ENCODE measurements at regions not wholly inside any gene's neighbourhood (a gene's known extent, or its start where the extent isn't known, plus 50 kb on each side); places are given as distances from the start of the nearest gene placed in this dataset.
A peak's percentile ranks its signal among the peaks of the same experiment; 100 is the strongest.
"Not testable (repeated sequence)": the region's sequence is repeated elsewhere in the genome, so short reads cannot be mapped to it uniquely, and the experiment has no call there.

DNA sequence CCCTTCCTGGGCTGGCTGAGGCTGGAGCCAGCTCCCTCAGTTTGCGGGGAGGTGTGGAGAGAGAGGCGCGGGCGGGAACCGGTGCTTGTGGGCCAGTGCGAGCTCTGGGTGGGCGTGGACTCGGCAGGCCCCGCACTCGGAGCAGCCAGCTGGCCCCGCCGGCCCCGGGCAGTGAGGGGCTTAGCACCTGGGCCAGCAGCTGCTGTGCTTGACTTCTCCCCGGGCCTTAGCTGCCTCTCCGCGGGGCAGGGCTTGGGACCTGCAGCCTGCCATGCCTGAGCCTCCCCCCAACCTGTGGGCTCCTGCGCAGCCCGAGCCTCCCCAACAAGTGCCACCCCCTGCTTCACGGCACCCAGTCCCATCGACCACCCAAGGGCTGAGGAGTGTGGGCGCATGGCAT is 81.6 kb upstream of the CCNG1 start:
- H3K9me3 ChIP-seq (ENCODE audit: control insufficient read depth, low read length); H3K27ac ChIP-seq (ENCODE audit: low read depth, low read length, severe bottlenecking); H3K36me3 ChIP-seq (ENCODE audit: control insufficient read depth, insufficient read depth, low read length); H3K4me3 ChIP-seq (ENCODE audit: extremely low read depth, insufficient read depth, low read length, poor library complexity, severe bottlenecking); H3K4me1 ChIP-seq (ENCODE audit: control insufficient read depth, insufficient read depth, low read length, poor library complexity, severe bottlenecking): not testable (repeated sequence)
- WGBS, 2 experiments (ENCODE audit: insufficient coverage in 2 of 2), result 92 to 93% methylated on average over 18 to 21 of the region's 21 CpGs

GRCh38 chr5:163357636-163358035 is 79.8 kb upstream of the CCNG1 start:
- no peaks in the 10 kb centered on the region for H3K4me1 ChIP-seq (ENCODE audit: control insufficient read depth, insufficient read depth, low read length, poor library complexity, severe bottlenecking)
- no peak overlapping the region for H3K4me3 ChIP-seq (ENCODE audit: extremely low read depth, insufficient read depth, low read length, poor library complexity, severe bottlenecking)
- WGBS, 2 experiments (ENCODE audit: insufficient coverage in 2 of 2), result 43 to 83% methylated on average over 1 to 2 of the region's 2 CpGs
- H3K36me3 ChIP-seq (ENCODE audit: control insufficient read depth, insufficient read depth, low read length), result no peaks in the 10 kb centered on the region
- no peaks in the 10 kb centered on the region for H3K9me3 ChIP-seq (ENCODE audit: control insufficient read depth, low read length)
- H3K27ac ChIP-seq (ENCODE audit: low read depth, low read length, severe bottlenecking), result no peak overlapping the region

GRCh38 chr5:163360656-163361055 is 76.7 kb upstream of the CCNG1 start:
- H3K4me1 ChIP-seq (ENCODE audit: control insufficient read depth, insufficient read depth, low read length, poor library complexity, severe bottlenecking), result no peaks in the 10 kb centered on the region
- WGBS, 2 experiments (ENCODE audit: insufficient coverage in 2 of 2), result 85% methylated on average over 3 of the region's 3 CpGs
- no peaks in the 10 kb centered on the region for H3K36me3 ChIP-seq (ENCODE audit: control insufficient read depth, insufficient read depth, low read length)

DNA sequence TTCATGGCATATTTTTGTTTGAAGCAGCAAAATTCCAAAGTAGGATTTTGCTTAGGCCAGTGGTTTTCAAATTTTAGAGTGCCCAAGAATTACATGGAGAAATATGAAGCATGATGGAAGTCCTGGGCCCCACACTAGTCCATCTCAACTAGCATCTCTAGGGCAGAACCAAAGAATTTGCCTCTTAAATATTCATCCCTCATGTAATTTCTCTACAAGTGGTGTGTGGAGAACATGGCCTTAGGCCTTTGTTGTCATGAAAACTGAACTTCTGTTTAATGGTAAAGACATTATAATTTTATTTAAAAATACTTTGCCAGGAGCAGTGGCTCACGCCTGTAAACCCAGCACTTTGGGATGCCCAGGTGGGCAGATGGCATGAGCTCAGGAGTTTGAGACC is 75.9 kb upstream of the CCNG1 start:
- 88% methylated on average over 1 of the region's 1 CpG; no CpG with 5 or more reads in 1 of the 2 experiments for WGBS, 2 experiments (ENCODE audit: insufficient coverage in 2 of 2)
- peaks cover 6% of the 10 kb centered on the region for H3K9me3 ChIP-seq (ENCODE audit: control insufficient read depth, low read length)
- no peak overlapping the region for H3K27ac ChIP-seq (ENCODE audit: low read depth, low read length, severe bottlenecking)

More at GRCh38 chr5:163360656-163361055, 76.7 kb upstream of the CCNG1 start:
- no peak overlapping the region for H3K4me3 ChIP-seq (ENCODE audit: extremely low read depth, insufficient read depth, low read length, poor library complexity, severe bottlenecking)
- peaks cover 6% of the 10 kb centered on the region for H3K9me3 ChIP-seq (ENCODE audit: control insufficient read depth, low read length)
- no peak overlapping the region for H3K27ac ChIP-seq (ENCODE audit: low read depth, low read length, severe bottlenecking)

DNA sequence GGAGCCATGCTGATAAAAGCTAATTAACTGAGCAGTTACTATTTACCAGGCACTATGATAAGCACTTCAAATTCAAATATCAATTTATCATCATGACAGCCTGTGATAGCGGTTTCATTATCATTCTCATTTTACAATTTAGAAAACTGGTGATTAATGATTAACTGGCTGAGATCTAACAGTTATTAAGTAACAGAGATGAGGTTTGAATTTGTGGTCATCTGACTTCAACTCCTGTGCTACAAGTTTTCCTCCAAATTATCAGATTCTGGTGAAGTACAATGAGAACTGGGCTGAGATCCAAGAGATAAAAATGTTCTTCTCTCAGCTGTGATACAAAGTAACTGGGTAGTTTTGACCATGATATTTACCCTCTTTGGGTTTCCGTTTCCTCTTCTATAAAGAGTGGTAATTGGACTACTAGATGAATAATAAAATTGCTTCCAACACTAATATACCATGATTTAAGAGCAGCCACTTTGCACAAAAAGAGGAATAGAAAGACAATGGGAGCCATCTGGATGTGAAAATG is 74.5 kb upstream of the CCNG1 start:
- no CpG with 5 or more reads among the region's 2 CpGs for WGBS, 2 experiments (ENCODE audit: insufficient coverage in 2 of 2)
- H3K4me1 ChIP-seq (ENCODE audit: control insufficient read depth, insufficient read depth, low read length, poor library complexity, severe bottlenecking), result no peaks in the 10 kb centered on the region

More for the DNA sequence above, 75.9 kb upstream of the CCNG1 start:
- Histone ChIP-seq H3K36me3 (ENCODE audit: control insufficient read depth, insufficient read depth, low read length) (no peaks in the 10 kb centered on the region), H3K4me3 (ENCODE audit: extremely low read depth, insufficient read depth, low read length, poor library complexity, severe bottlenecking) (no peak overlapping the region), H3K4me1 (ENCODE audit: control insufficient read depth, insufficient read depth, low read length, poor library complexity, severe bottlenecking) (no peaks in the 10 kb centered on the region)

DNA sequence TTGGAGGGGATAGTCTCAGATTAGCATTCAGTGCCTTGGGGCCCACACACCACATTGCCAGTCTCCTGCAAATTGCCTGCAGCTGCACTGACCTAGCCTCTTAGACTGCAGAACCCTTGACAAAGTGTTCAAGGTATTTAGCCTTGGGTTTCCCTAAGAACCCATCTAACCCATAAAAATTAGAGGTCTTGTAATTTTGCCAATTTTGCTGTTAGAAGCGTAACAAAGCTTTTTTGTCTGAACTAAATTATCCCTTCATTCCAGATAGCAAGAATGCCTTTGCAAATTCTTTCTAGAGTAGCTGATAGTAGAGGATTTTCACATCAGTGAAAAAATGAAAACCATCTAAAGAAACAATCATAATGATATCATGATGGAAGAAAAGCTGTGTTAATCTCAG is 74.0 kb upstream of the CCNG1 start:
- Histone ChIP-seq H3K36me3 (ENCODE audit: control insufficient read depth, insufficient read depth, low read length) (no peaks in the 10 kb centered on the region), H3K9me3 (ENCODE audit: control insufficient read depth, low read length) (peaks cover 6% of the 10 kb centered on the region), H3K27ac (ENCODE audit: low read depth, low read length, severe bottlenecking) (no peak overlapping the region), H3K4me1 (ENCODE audit: control insufficient read depth, insufficient read depth, low read length, poor library complexity, severe bottlenecking) (no peaks in the 10 kb centered on the region), H3K4me3 (ENCODE audit: extremely low read depth, insufficient read depth, low read length, poor library complexity, severe bottlenecking) (no peak overlapping the region)
- no CpG with 5 or more reads among the region's 1 CpG for WGBS, 2 experiments (ENCODE audit: insufficient coverage in 2 of 2)

More for the DNA sequence above, 74.5 kb upstream of the CCNG1 start:
- H3K4me3 ChIP-seq (ENCODE audit: extremely low read depth, insufficient read depth, low read length, poor library complexity, severe bottlenecking), result no peak overlapping the region
- H3K9me3 ChIP-seq (ENCODE audit: control insufficient read depth, low read length), result peaks cover 6% of the 10 kb centered on the region
- H3K36me3 ChIP-seq (ENCODE audit: control insufficient read depth, insufficient read depth, low read length), result no peaks in the 10 kb centered on the region
- H3K27ac ChIP-seq (ENCODE audit: low read depth, low read length, severe bottlenecking), result no peak overlapping the region

DNA sequence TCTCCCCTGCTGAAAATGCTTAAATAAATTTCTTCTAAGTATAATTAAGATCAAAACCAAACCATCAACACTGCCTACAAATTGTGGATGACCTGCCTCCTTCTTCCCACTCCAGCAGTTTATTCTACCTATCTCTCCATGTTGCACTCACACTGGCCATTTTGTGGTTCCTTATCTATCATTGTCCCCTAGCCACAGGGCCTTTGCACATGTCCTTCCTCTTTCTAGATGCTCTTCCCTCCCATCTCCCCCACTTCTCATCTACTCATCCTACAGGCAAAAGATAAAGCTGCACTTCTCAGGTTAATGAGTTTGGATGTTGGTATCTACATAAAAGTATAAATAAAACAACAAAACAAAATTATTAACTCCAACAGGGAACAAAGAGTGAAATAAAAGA is 70.6 kb upstream of the CCNG1 start:
- H3K27ac ChIP-seq (ENCODE audit: low read depth, low read length, severe bottlenecking), result no peak overlapping the region
- H3K9me3 ChIP-seq (ENCODE audit: control insufficient read depth, low read length), result peaks cover 6% of the 10 kb centered on the region
- no peaks in the 10 kb centered on the region for H3K4me1 ChIP-seq (ENCODE audit: control insufficient read depth, insufficient read depth, low read length, poor library complexity, severe bottlenecking)
- no peaks in the 10 kb centered on the region for H3K36me3 ChIP-seq (ENCODE audit: control insufficient read depth, insufficient read depth, low read length)
- no peak overlapping the region for H3K4me3 ChIP-seq (ENCODE audit: extremely low read depth, insufficient read depth, low read length, poor library complexity, severe bottlenecking)

GRCh38 chr5:163369776-163370385 is 67.5 kb upstream of the CCNG1 start:
- H3K4me3 ChIP-seq (ENCODE audit: extremely low read depth, insufficient read depth, low read length, poor library complexity, severe bottlenecking), result no peak overlapping the region
- WGBS, 2 experiments (ENCODE audit: insufficient coverage in 2 of 2), result no CpG with 5 or more reads among the region's 1 CpG
- no peaks in the 10 kb centered on the region for H3K36me3 ChIP-seq (ENCODE audit: control insufficient read depth, insufficient read depth, low read length)
- H3K9me3 ChIP-seq (ENCODE audit: control insufficient read depth, low read length), result peaks cover under 1% of the 10 kb centered on the region
- no peak overlapping the region for H3K27ac ChIP-seq (ENCODE audit: low read depth, low read length, severe bottlenecking)
- H3K4me1 ChIP-seq (ENCODE audit: control insufficient read depth, insufficient read depth, low read length, poor library complexity, severe bottlenecking), result no peaks in the 10 kb centered on the region

DNA sequence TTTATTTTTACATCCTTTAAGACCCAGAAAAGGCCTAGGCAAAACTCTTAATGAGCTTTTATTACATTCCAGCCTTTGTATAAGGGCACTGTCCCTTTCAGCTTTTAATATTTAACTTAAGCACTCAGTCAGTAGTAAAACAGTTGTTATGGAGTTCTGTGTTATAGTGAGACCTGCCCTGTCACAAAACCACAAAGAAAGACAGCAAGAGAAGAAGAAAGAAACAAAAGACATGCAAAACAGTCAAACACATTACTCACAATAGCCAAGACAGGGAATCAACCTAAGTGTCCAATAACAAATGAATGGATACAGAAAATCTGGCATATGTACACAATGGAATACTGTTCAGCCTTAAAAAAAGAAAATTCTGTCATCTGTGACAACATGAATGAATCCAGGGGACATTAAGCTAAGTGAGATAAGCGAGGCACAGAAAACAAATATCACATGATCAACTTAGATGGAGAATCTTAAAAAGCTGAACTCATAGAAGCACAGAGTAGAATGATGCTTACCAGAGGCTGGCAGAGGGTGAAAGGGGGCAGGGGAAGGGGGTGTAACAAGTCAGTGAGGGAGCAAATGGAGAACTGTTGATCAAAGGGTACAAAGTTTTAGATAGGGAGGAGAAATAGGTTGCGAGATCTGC is 63.8 kb upstream of the CCNG1 start:
- H3K27ac ChIP-seq (ENCODE audit: low read depth, low read length, severe bottlenecking), result peak overlapping the region; percentile 82
- no peak overlapping the region for H3K4me3 ChIP-seq (ENCODE audit: extremely low read depth, insufficient read depth, low read length, poor library complexity, severe bottlenecking)
- H3K9me3 ChIP-seq (ENCODE audit: control insufficient read depth, low read length), result no peaks in the 10 kb centered on the region
- H3K36me3 ChIP-seq (ENCODE audit: control insufficient read depth, insufficient read depth, low read length), result no peaks in the 10 kb centered on the region
- WGBS, 2 experiments (ENCODE audit: insufficient coverage in 2 of 2), result no CpG with 5 or more reads among the region's 2 CpGs
- H3K4me1 ChIP-seq (ENCODE audit: control insufficient read depth, insufficient read depth, low read length, poor library complexity, severe bottlenecking), result peaks cover under 1% of the 10 kb centered on the region

DNA sequence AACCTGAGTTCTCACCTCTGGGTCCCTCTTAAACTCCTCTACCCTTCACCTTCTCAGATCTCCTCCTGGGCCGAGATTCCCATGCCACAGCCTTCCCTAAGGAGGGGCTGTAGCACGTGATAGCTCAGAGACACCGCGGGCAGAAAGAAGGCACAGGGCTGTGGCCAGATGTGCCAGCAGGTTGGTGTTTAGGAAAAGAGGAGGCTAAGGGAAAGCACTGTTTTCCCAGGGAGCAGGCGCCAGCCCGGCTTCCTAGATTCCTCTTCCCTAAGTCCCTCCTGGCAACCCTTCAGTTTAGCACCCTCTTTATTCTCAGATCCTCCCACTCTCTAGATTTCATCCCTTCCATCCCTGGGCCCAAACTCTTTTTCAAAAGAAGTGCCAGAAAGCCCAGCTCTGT is 59.4 kb upstream of the CCNG1 start:
- H3K36me3 ChIP-seq (ENCODE audit: control insufficient read depth, insufficient read depth, low read length), result no peaks in the 10 kb centered on the region
- no peak overlapping the region for H3K4me3 ChIP-seq (ENCODE audit: extremely low read depth, insufficient read depth, low read length, poor library complexity, severe bottlenecking)
- H3K9me3 ChIP-seq (ENCODE audit: control insufficient read depth, low read length), result no peaks in the 10 kb centered on the region
- no peak overlapping the region for H3K27ac ChIP-seq (ENCODE audit: low read depth, low read length, severe bottlenecking)
- WGBS, 2 experiments (ENCODE audit: insufficient coverage in 2 of 2), result 63 to 70% methylated on average over 2 to 6 of the region's 6 CpGs
- H3K4me1 ChIP-seq (ENCODE audit: control insufficient read depth, insufficient read depth, low read length, poor library complexity, severe bottlenecking), result peaks cover 9% of the 10 kb centered on the region

All from mesodermal cell (in vitro differentiated cells).